Ascending aorta (tissue), 2 donors: ENCODE measurements at regions not wholly inside any gene's neighbourhood (a gene's known extent, or its start where the extent isn't known, plus 50 kb on each side); places are given as distances from the start of the nearest gene placed in this dataset.

Experiments used
- DNase-seq, 2 donors: peaks; one replicate each; pipeline ENCODE4 v3.0.0-alpha.2; 2019; ENCODE audit warnings: low spot score in 2 of 2
- H3K27ac ChIP-seq, 2 donors: fragments of 200-600 bp; sonication (generic); one replicate each; pipeline ENCODE4 v1.5.1; 2016 to 2017; ENCODE audit warnings: mild to moderate bottlenecking in 1 of 2
- H3K27me3 ChIP-seq: fragments of 200-600 bp; sonication (generic); one replicate; pipeline ENCODE4 v1.5.1; 2017
- H3K36me3 ChIP-seq, 2 donors: fragments of 200-600 bp; sonication (generic); one replicate each; pipeline ENCODE4 v1.5.1; 2016
- H3K4me1 ChIP-seq, 2 donors: fragments of 200-600 bp; sonication (generic); one replicate each; pipeline ENCODE4 v1.5.1; 2016 to 2017; ENCODE audit warnings: mild to moderate bottlenecking in 1 of 2
- H3K4me3 ChIP-seq, 2 donors: fragments of 200-600 bp; sonication (generic); one replicate each; pipeline ENCODE4 v1.5.1; 2016 to 2017; ENCODE audit warnings: mild to moderate bottlenecking in 1 of 2
- H3K9me3 ChIP-seq, 2 donors: fragments of 200-600 bp; sonication (generic); one replicate each; pipeline ENCODE4 v1.5.1; 2016
- CTCF ChIP-seq, 3 experiments: fragments of 200-600 bp in 2 of 3; fragments of 450-650 bp in 1 of 3; sonication (generic) in 2 of 3; IDR thresholded peaks; one replicate each; pipeline ENCODE4 v1.5.1; 2016 to 2019; ENCODE audit warnings: antibody characterized with exemption in 3 of 3, mild to moderate bottlenecking in 1 of 3, moderate library complexity in 1 of 3
- intact Hi-C: fragments of 100-400 bp; cut with DNase I; formaldehyde crosslinking; loops from one replicate; pipeline ENCODE4 v1.15.1; 2023

DNA sequence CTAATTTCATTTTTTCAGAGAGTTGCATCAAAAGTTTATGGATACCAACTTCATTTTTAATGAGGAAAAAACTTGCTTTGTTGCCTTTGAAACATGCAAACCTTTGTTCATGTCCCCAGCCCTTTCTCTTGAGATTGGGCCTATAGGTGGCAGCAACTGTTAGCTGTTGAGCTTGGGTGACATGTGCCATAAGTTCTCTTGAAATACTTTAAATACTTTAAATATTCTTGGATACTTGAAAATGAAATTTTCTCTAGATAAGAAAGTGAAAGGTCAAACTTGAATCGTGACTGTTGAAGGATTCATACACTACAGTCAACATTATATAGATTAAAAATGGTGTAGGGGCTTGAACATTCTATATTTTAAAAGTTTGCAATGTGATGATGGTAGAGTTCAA, 294.9 kb downstream of the NDFIP2 start:
- H3K36me3 ChIP-seq: no peaks in the 10 kb centered on the region
- no peak overlapping the region for H3K27ac ChIP-seq
- DNase-seq: no peak
- peaks cover 0 to 7% of the 10 kb centered on the region in 2 donors for H3K4me1 ChIP-seq
- peak; percentile 22 to 69 (median 51) for TF ChIP-seq CTCF (IDR thresholded peaks at IDR 0.05)
- no peaks in the 10 kb centered on the region for H3K27me3 ChIP-seq
- intact Hi-C loops: loop anchor here (1.0 to 10.0 kb wide), 3 partner anchors 159 to 587 kb away; partner anchors contain the start of gene SPRY2
- H3K4me3 ChIP-seq: no peak overlapping the region
- H3K9me3 ChIP-seq: peaks cover 0 to 5% of the 10 kb centered on the region in 2 donors

DNA sequence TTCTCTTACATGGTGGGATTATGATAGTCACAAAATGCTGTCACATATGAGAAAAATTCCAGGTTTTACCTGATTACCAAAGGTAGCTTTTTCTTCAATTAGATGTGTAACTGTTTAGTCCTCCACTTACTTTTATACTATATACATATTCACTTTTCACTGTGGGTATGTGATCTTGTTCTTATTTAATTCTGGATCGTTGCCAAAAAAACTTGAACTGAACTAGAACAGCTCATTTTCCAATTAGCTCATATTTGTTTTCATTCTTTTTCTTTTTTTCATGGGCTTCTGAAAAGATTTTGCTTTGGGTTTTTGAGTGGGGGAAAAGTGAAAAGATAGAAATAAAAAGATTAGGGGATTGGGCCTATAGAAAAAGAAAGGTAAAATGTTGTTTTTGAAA, 291.9 kb downstream of the NDFIP2 start:
- no peaks in the 10 kb centered on the region for H3K27me3 ChIP-seq
- intact Hi-C loops: loop anchor here (10.0 kb wide), 1 partner anchor 162 kb away; no protein-coding TSS in a partner anchor
- H3K36me3 ChIP-seq: no peaks in the 10 kb centered on the region
- H3K9me3 ChIP-seq: peaks cover 0 to 5% of the 10 kb centered on the region in 2 donors
- no peaks in the 10 kb centered on the region for H3K4me1 ChIP-seq
- no peak for TF ChIP-seq CTCF (IDR thresholded peaks at IDR 0.05)
- DNase-seq: no peak
- no peak overlapping the region for H3K4me3 ChIP-seq
- H3K27ac ChIP-seq: no peak overlapping the region

DNA sequence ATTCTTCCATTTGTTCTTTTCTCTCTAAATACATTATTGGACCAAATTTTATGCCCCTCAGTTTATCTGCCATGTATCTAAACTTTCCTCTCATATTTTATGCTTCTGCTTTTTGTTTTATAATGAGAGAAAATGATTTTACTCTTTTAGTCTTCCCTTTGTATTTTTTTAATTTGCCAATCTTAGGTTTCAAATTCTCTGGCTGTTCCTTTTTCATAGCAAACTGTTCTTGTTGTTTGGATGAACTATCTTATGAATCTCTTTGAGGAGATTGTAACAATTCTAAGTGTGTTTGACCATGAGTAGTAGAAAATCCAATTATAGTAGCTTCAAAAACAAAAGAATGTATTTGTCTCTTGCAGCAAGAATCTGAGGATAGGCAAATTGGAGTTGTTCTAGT, 290.5 kb downstream of the NDFIP2 start:
- Histone ChIP-seq H3K9me3 (peaks cover 0 to 5% of the 10 kb centered on the region in 2 donors), H3K4me1 (no peaks in the 10 kb centered on the region), H3K27me3 (no peaks in the 10 kb centered on the region), H3K36me3 (no peaks in the 10 kb centered on the region), H3K27ac (no peak overlapping the region), H3K4me3 (no peak overlapping the region)
- intact Hi-C loops: loop anchor here (10.0 kb wide), 1 partner anchor 163 kb away; no protein-coding TSS in a partner anchor
- no peak for TF ChIP-seq CTCF (IDR thresholded peaks at IDR 0.05)
- no peak for DNase-seq

DNA sequence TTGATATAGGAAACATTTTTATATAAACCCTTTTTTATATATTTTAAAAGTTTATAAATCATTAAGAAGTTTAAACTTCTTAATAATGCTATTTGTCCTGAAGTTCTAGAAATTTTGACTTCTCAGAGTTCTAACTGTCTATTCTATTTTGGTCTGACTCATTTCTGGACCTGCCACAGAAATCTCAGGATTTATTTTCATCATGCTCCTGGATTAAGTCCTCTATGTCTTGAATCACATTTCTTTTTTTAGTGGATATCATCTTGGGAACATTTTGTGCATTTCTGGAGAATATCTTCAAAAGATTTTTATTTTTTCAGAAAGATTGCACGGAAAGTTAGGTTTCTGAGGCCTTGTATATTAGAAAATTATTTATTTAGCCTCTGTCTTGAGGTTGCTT, 289.1 kb downstream of the NDFIP2 start:
- no peaks in the 10 kb centered on the region for H3K36me3 ChIP-seq
- peaks cover 0 to 5% of the 10 kb centered on the region in 2 donors for H3K9me3 ChIP-seq
- no peak for DNase-seq
- TF ChIP-seq CTCF (IDR thresholded peaks at IDR 0.05): no peak
- no peaks in the 10 kb centered on the region for H3K4me1 ChIP-seq
- intact Hi-C loops: loop anchor here (10.0 kb wide), 1 partner anchor 165 kb away; no protein-coding TSS in a partner anchor
- H3K4me3 ChIP-seq: no peak overlapping the region
- H3K27me3 ChIP-seq: no peaks in the 10 kb centered on the region
- no peak overlapping the region for H3K27ac ChIP-seq

GRCh38 chr13:79767126-79767525, 286.2 kb downstream of the NDFIP2 start:
- intact Hi-C loops: no loop called here
- Histone ChIP-seq H3K9me3 (peaks cover 0 to 4% of the 10 kb centered on the region in 2 donors), H3K4me3 (no peak overlapping the region), H3K36me3 (no peaks in the 10 kb centered on the region), H3K27me3 (no peaks in the 10 kb centered on the region), H3K27ac (no peak overlapping the region), H3K4me1 (no peaks in the 10 kb centered on the region)
- DNase-seq: no peak
- no peak for TF ChIP-seq CTCF (IDR thresholded peaks at IDR 0.05)

DNA sequence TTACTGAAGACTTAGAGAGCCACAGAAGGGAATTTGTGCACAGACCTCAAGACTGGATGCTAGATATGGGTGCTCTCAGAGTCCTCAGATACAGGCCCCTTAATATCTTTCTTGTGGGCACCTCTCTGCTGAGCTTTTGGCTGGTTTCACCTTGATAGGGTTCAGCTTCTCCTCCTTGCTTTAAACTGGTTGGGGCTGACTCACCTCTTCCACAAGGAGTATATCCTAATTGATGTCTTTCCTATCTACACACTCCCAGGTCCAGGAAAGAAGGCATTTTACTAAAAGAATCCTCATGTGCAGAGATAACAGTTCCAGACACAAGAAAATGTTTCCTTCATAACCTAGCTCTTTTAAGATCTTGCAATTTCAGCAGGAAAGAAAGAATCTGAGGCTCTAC, 284.4 kb downstream of the NDFIP2 start:
- Histone ChIP-seq H3K27me3 (no peaks in the 10 kb centered on the region), H3K4me1 (no peaks in the 10 kb centered on the region), H3K27ac (no peak overlapping the region), H3K9me3 (no peaks in the 10 kb centered on the region), H3K4me3 (no peak overlapping the region), H3K36me3 (no peaks in the 10 kb centered on the region)
- no peak for TF ChIP-seq CTCF (IDR thresholded peaks at IDR 0.05)
- intact Hi-C loops: no loop called here
- no peak for DNase-seq
